D721Med (cell line): ENCODE measurements at regions not wholly inside any gene's neighbourhood (a gene's known extent, or its start where the extent isn't known, plus 50 kb on each side); places are given as distances from the start of the nearest gene placed in this dataset.

ENCODE experiments used
- DNase-seq: peaks from one replicate; pipeline ENCODE4 v3.0.0; 2011; ENCODE audit warnings: low spot score; ENCODE audit not compliant: insufficient read length
- FAIRE-seq: peaks from 2 replicates; lab custom pipeline; 2011; peaks lifted over from hg19 to GRCh38; lab: Jason Lieb, UNC
- TF ChIP-seq, protein P1 (sequence below): IDR thresholded peaks from 2 replicates; pipeline ENCODE4 v1.5.1; 2012; ENCODE audit warnings: mild to moderate bottlenecking, control low read depth; ENCODE audit not compliant: insufficient read depth; ENCODE audit errors: missing control alignments

- TF ChIP-seq, protein P1, sequence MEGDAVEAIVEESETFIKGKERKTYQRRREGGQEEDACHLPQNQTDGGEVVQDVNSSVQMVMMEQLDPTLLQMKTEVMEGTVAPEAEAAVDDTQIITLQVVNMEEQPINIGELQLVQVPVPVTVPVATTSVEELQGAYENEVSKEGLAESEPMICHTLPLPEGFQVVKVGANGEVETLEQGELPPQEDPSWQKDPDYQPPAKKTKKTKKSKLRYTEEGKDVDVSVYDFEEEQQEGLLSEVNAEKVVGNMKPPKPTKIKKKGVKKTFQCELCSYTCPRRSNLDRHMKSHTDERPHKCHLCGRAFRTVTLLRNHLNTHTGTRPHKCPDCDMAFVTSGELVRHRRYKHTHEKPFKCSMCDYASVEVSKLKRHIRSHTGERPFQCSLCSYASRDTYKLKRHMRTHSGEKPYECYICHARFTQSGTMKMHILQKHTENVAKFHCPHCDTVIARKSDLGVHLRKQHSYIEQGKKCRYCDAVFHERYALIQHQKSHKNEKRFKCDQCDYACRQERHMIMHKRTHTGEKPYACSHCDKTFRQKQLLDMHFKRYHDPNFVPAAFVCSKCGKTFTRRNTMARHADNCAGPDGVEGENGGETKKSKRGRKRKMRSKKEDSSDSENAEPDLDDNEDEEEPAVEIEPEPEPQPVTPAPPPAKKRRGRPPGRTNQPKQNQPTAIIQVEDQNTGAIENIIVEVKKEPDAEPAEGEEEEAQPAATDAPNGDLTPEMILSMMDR = no peak
- no peak for FAIRE-seq
- no peak for DNase-seq
These were observed 76.2 kb upstream of the KIAA1217 start for GRCh38 chr10:24132741-24133140.

GRCh38 chr10:24133835-24134234, 75.1 kb upstream of the KIAA1217 start:
- no peak for FAIRE-seq
- TF ChIP-seq, protein P1 = no peak

GRCh38 chr10:24136070-24136469, 72.9 kb upstream of the KIAA1217 start:
- FAIRE-seq (no peak), DNase-seq (no peak)
- TF ChIP-seq, protein P1 = no peak

More at GRCh38 chr10:24133835-24134234, 75.1 kb upstream of the KIAA1217 start:
- DNase-seq = no peak

DNA sequence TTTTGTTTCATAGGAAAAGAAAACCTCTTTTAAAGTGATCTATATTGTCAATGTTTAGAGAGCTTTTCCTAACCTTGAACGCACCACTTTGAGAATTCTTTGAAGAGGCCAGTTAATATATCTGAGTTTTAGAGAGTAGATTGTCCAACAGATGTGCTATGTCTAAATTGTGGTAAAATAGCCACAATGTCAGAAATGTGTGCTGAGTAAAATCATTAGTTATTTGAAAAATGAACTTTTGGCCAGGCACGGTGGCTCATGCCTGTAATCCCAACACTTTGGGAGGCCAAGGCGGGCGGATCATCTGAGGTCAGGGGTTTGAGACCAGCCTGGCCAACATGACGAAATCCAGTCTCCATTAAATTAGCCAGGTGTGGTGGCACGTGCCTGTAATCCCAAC, 61.6 kb upstream of the KIAA1217 start:
- FAIRE-seq (no peak), DNase-seq (no peak)
- TF ChIP-seq, protein P1 = no peak

DNA sequence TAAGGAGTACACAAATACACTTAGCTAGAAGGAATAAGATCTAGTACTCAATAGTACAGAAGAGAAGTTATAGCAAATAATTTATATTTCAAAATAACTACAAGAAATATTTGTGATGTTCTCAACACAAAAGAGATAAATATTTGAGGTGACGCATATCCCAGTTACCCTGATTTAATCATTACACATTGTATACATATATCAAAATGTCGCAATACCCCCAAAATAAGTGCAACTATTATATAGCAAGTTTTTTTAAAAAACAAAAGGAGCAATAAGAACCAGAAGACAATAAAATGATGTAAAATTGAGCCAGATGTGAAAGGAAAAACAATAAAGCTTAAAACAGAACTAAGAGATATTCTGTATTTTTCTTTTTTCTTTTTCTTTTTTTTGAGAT, 59.3 kb upstream of the KIAA1217 start:
- DNase-seq (no peak), FAIRE-seq (no peak)
- TF ChIP-seq, protein P1 = no peak

GRCh38 chr10:24150853-24151252, 58.1 kb upstream of the KIAA1217 start:
- no peak for DNase-seq
- TF ChIP-seq, protein P1 = no peak
- no peak for FAIRE-seq

DNA sequence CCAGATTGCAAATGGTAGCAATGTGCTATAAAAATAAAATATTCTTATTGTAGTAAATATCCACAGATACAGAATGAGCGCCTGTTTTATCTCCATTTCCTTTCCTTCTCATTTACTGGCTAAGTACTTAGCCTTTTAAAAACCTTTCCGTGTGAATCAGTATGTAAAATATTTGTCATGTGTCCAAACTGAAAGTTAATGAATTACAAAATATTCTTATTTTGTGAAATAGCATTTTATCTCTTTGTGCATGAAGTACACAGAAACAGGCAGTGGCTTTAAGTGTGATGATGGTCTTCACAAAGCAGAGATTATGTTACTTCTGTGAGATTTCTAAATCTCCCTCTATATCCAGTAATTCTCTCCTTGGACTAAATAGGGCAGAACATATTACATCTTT, 56.7 kb upstream of the KIAA1217 start:
- FAIRE-seq (no peak), DNase-seq (no peak)
- TF ChIP-seq, protein P1 = no peak
